ENCODE measurements at regions not wholly inside any gene's neighbourhood (a gene's known extent, or its start where the extent isn't known, plus 50 kb on each side); places are given as distances from the start of the nearest gene placed in this dataset.

GRCh38 chr6:47360388-47360787 is 50.7 kb upstream of the TNFRSF21 start:
- POLR2A ChIA-PET (ENCODE audit: unreplicated experiment): interaction anchor here (0.6 kb wide), 1 partner anchor 15 kb away, joined by 3 read pairs; no protein-coding TSS in a partner anchor
- no peaks in the 10 kb centered on the region for H3K27me3 ChIP-seq (ENCODE audit: insufficient read depth, low read depth)
- 0 out of 2 replicates have a peak, but pooled peaks cover 3% of the 10 kb centered on the region for H3K9me3 ChIP-seq (ENCODE audit: insufficient read depth, low read depth)
- TF ChIP-seq, protein P1, sequence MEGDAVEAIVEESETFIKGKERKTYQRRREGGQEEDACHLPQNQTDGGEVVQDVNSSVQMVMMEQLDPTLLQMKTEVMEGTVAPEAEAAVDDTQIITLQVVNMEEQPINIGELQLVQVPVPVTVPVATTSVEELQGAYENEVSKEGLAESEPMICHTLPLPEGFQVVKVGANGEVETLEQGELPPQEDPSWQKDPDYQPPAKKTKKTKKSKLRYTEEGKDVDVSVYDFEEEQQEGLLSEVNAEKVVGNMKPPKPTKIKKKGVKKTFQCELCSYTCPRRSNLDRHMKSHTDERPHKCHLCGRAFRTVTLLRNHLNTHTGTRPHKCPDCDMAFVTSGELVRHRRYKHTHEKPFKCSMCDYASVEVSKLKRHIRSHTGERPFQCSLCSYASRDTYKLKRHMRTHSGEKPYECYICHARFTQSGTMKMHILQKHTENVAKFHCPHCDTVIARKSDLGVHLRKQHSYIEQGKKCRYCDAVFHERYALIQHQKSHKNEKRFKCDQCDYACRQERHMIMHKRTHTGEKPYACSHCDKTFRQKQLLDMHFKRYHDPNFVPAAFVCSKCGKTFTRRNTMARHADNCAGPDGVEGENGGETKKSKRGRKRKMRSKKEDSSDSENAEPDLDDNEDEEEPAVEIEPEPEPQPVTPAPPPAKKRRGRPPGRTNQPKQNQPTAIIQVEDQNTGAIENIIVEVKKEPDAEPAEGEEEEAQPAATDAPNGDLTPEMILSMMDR (conservative IDR thresholded peaks at IDR 0.05): no peak
- no peak for TF ChIP-seq EZH2 (IDR thresholded peaks at IDR 0.05; ENCODE audit: low read depth)
- H2AFZ ChIP-seq: no peak overlapping the region
- no peaks in the 10 kb centered on the region for H3K4me1 ChIP-seq (replicated peaks; ENCODE audit: insufficient read depth)
- CTCF ChIA-PET: no interaction called here
- no TSS peak for BruUV-seq (replicated peaks)
- H3F3A ChIP-seq (ENCODE audit: insufficient read depth, low read depth): no peaks in the 10 kb centered on the region; the same call in 1 of the 2 replicates
- intact Hi-C loops (cut with micrococcal nuclease; ENCODE audit: unreplicated experiment): no loop called here
- no peak overlapping the region for H3K27ac ChIP-seq
- no peaks in the 10 kb centered on the region for H3K79me2 ChIP-seq (ENCODE audit: low read depth)
- no peak overlapping the region for H3K4me2 ChIP-seq
- H3K4me3 ChIP-seq: no peak overlapping the region
- no peaks in the 10 kb centered on the region for H3K36me3 ChIP-seq (ENCODE audit: low read depth)
- no peaks in the 10 kb centered on the region for H4K20me1 ChIP-seq (ENCODE audit: insufficient read depth)
- no peak for DNase-seq
- H3K9me2 ChIP-seq (ENCODE audit: insufficient read depth): no peaks in the 10 kb centered on the region

- H3K9me2 ChIP-seq (ENCODE audit: insufficient read depth): no peaks in the 10 kb centered on the region
- ChIA-PET CTCF (no interaction called here), POLR2A (ENCODE audit: unreplicated experiment) (no interaction called here)
- H3K79me2 ChIP-seq (ENCODE audit: low read depth): no peaks in the 10 kb centered on the region
- no TSS peak for BruUV-seq (replicated peaks)
- H3K36me3 ChIP-seq (ENCODE audit: low read depth): no peaks in the 10 kb centered on the region
- no peak overlapping the region for H3K27ac ChIP-seq
- H3K4me2 ChIP-seq: no peak overlapping the region
- H3K9me3 ChIP-seq (ENCODE audit: insufficient read depth, low read depth): 0 out of 2 replicates have a peak, but pooled peaks cover 3% of the 10 kb centered on the region
- intact Hi-C loops (cut with micrococcal nuclease; ENCODE audit: unreplicated experiment): no loop called here
- no peaks in the 10 kb centered on the region; the same call in 1 of the 2 replicates for H3F3A ChIP-seq (ENCODE audit: insufficient read depth, low read depth)
- no peak for TF ChIP-seq EZH2 (IDR thresholded peaks at IDR 0.05; ENCODE audit: low read depth)
- TF ChIP-seq, protein P1 (conservative IDR thresholded peaks at IDR 0.05): no peak
- DNase-seq: no peak
- H3K27me3 ChIP-seq (ENCODE audit: insufficient read depth, low read depth): no peaks in the 10 kb centered on the region
- H3K4me1 ChIP-seq (replicated peaks; ENCODE audit: insufficient read depth): no peaks in the 10 kb centered on the region
- H2AFZ ChIP-seq: no peak overlapping the region
- H4K20me1 ChIP-seq (ENCODE audit: insufficient read depth): no peaks in the 10 kb centered on the region
- no peak overlapping the region for H3K4me3 ChIP-seq
Measured at GRCh38 chr6:47362857-47363461, 53.3 kb upstream of the TNFRSF21 start.

GRCh38 chr6:47363736-47364135 is 54.0 kb upstream of the TNFRSF21 start:
- Histone ChIP-seq H3K27ac (no peak overlapping the region), H3K4me1 (replicated peaks; ENCODE audit: insufficient read depth) (no peaks in the 10 kb centered on the region), H3K4me2 (no peak overlapping the region), H3K9me3 (ENCODE audit: insufficient read depth, low read depth) (0 out of 2 replicates have a peak, but pooled peaks cover 3% of the 10 kb centered on the region), H3F3A (ENCODE audit: insufficient read depth, low read depth) (no peaks in the 10 kb centered on the region; the same call in 1 of the 2 replicates), H3K36me3 (ENCODE audit: low read depth) (no peaks in the 10 kb centered on the region), H3K79me2 (ENCODE audit: low read depth) (no peaks in the 10 kb centered on the region), H3K4me3 (no peak overlapping the region), H3K9me2 (ENCODE audit: insufficient read depth) (no peaks in the 10 kb centered on the region), H3K27me3 (ENCODE audit: insufficient read depth, low read depth) (no peaks in the 10 kb centered on the region), H2AFZ (no peak overlapping the region), H4K20me1 (ENCODE audit: insufficient read depth) (no peaks in the 10 kb centered on the region)
- intact Hi-C loops (cut with micrococcal nuclease; ENCODE audit: unreplicated experiment): no loop called here
- no TSS peak for BruUV-seq (replicated peaks)
- POLR2A ChIA-PET (ENCODE audit: unreplicated experiment): no interaction called here
- TF ChIP-seq, protein P1 (conservative IDR thresholded peaks at IDR 0.05): no peak
- no peak for TF ChIP-seq EZH2 (IDR thresholded peaks at IDR 0.05; ENCODE audit: low read depth)
- CTCF ChIA-PET: no interaction called here
- DNase-seq: no peak
